Vagina (tissue), 2 donors: ENCODE measurements at regions not wholly inside any gene's neighbourhood (a gene's known extent, or its start where the extent isn't known, plus 50 kb on each side); places are given as distances from the start of the nearest gene placed in this dataset.

Experiments used
- DNase-seq, 2 donors: peaks; one replicate each; pipeline ENCODE4 v3.0.0-alpha.2; 2017; ENCODE audit errors: extremely low spot score in 2 of 2
- H3K27ac ChIP-seq: fragments of 200-600 bp; sonication (generic); one replicate; pipeline ENCODE4 v1.5.1; 2019
- H3K27me3 ChIP-seq: fragments of 200-600 bp; sonication (generic); one replicate; pipeline ENCODE4 v1.5.1; 2019
- H3K36me3 ChIP-seq, 2 donors: fragments of 200-600 bp; sonication (generic); one replicate each; pipeline ENCODE4 v1.5.1; 2017 to 2019
- H3K4me1 ChIP-seq: fragments of 200-600 bp; sonication (generic); one replicate; pipeline ENCODE4 v1.5.1; 2019
- H3K4me3 ChIP-seq, 2 donors: fragments of 200-600 bp; sonication (generic); 1 replicate in 1 of 2; 2 replicates in 1 of 2; pipeline ENCODE4 v1.5.1; 2016 to 2019
- H3K9me3 ChIP-seq: fragments of 200-600 bp; sonication (generic); one replicate; pipeline ENCODE4 v1.5.1; 2019
- CTCF ChIP-seq, 3 experiments: fragments of 450-650 bp in 2 of 3; fragments of 200-600 bp in 1 of 3; sonication (generic) in 1 of 3; IDR thresholded peaks; one replicate each; pipeline ENCODE4 v1.5.1; 2017 to 2019; ENCODE audit warnings: antibody characterized with exemption in 3 of 3, mild to moderate bottlenecking in 2 of 3, moderate library complexity in 2 of 3
- POLR2A ChIP-seq, 2 donors: fragments of 450-650 bp; IDR thresholded peaks; one replicate each; pipeline ENCODE4 v1.6.1; 2017; ENCODE audit warnings: antibody characterized with exemption in 2 of 2, mild to moderate bottlenecking in 2 of 2, moderate library complexity in 2 of 2
- POLR2AphosphoS5 ChIP-seq, 2 donors: sonication (generic); formaldehyde crosslinking; IDR thresholded peaks; one replicate each; pipeline ENCODE4 v1.9.0; 2017; ENCODE audit warnings: antibody characterized with exemption in 2 of 2, mild to moderate bottlenecking in 2 of 2, low read depth in 1 of 2; ENCODE audit not compliant: insufficient read depth in 1 of 2
- intact Hi-C: fragments of 100-400 bp; cut with DNase I; formaldehyde crosslinking; loops from one replicate; pipeline ENCODE4 v1.15.1; 2023

DNA sequence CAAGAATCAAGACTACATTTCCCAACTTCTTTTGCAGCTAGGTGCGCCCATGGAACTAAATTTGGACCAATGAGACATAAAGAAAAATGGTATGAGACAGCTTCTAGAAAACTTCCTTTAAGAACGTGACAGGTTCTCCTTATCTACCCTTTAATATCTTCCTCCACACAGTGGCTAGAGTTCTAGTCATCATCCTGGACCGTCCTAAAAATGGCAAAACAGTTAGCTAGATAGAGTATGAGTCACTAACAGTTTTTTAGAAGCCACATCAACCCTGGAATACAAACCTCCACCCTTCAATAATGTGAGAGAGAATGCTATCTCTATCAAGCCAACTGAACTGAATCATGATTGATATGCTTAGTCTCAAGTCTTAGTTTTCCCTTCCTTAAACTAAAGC, 267.9 kb upstream of the SLC7A11 start:
- Histone ChIP-seq H3K27ac (no peak overlapping the region), H3K4me3 (no peak overlapping the region), H3K36me3 (no peaks in the 10 kb centered on the region), H3K9me3 (no peaks in the 10 kb centered on the region), H3K4me1 (no peaks in the 10 kb centered on the region), H3K27me3 (no peaks in the 10 kb centered on the region)
- intact Hi-C loops: no loop called here
- TF ChIP-seq POLR2A (IDR thresholded peaks at IDR 0.05) (no peak), POLR2AphosphoS5 (IDR thresholded peaks at IDR 0.05; ENCODE audit: insufficient read depth in 1 of 2, low read depth in 1 of 2) (no peak), CTCF (IDR thresholded peaks at IDR 0.05) (no peak)
- DNase-seq: no peak

GRCh38 chr4:138509346-138509745, 267.2 kb upstream of the SLC7A11 start:
- Histone ChIP-seq H3K4me3 (no peak overlapping the region), H3K27me3 (no peaks in the 10 kb centered on the region), H3K27ac (no peak overlapping the region), H3K9me3 (no peaks in the 10 kb centered on the region), H3K4me1 (no peaks in the 10 kb centered on the region), H3K36me3 (no peaks in the 10 kb centered on the region)
- intact Hi-C loops: no loop called here
- no peak for DNase-seq
- TF ChIP-seq POLR2A (IDR thresholded peaks at IDR 0.05): no peak
- TF ChIP-seq POLR2AphosphoS5 (IDR thresholded peaks at IDR 0.05; ENCODE audit: insufficient read depth in 1 of 2, low read depth in 1 of 2): no peak
- no peak for TF ChIP-seq CTCF (IDR thresholded peaks at IDR 0.05)

DNA sequence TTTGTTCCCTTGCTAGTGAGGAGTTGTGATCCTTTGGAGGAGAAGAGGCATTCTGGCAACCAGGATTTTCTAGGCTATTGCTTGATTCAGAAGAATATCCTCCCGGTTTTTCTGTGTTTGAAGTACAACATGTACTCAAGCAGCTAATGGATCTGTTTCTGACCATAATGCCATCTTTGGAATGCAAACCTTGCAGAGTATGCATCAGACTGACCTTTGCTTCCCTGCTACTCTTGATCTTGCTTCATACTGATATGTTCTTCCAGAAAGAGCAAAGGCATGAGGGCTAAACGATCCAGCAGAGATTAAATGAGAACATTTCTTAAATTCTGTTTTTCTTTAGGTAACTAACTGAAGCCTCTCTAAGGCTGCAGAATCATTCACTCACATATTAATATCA, 265.4 kb upstream of the SLC7A11 start:
- TF ChIP-seq POLR2AphosphoS5 (IDR thresholded peaks at IDR 0.05; ENCODE audit: insufficient read depth in 1 of 2, low read depth in 1 of 2) (no peak), POLR2A (IDR thresholded peaks at IDR 0.05) (no peak), CTCF (IDR thresholded peaks at IDR 0.05) (no peak)

GRCh38 chr4:138501614-138502013, 259.5 kb upstream of the SLC7A11 start:
- H3K4me1 ChIP-seq: no peaks in the 10 kb centered on the region
- no peak for DNase-seq
- intact Hi-C loops: no loop called here
- H3K4me3 ChIP-seq: no peak overlapping the region
- H3K9me3 ChIP-seq: no peaks in the 10 kb centered on the region
- H3K36me3 ChIP-seq: no peaks in the 10 kb centered on the region
- no peak overlapping the region for H3K27ac ChIP-seq
- H3K27me3 ChIP-seq: no peaks in the 10 kb centered on the region
- TF ChIP-seq POLR2AphosphoS5 (IDR thresholded peaks at IDR 0.05; ENCODE audit: insufficient read depth in 1 of 2, low read depth in 1 of 2): no peak
- TF ChIP-seq CTCF (IDR thresholded peaks at IDR 0.05): no peak
- no peak for TF ChIP-seq POLR2A (IDR thresholded peaks at IDR 0.05)

More for the DNA sequence above, 265.4 kb upstream of the SLC7A11 start:
- intact Hi-C loops: no loop called here
- H3K4me1 ChIP-seq: no peaks in the 10 kb centered on the region
- no peak for DNase-seq
- H3K36me3 ChIP-seq: no peaks in the 10 kb centered on the region
- H3K27me3 ChIP-seq: no peaks in the 10 kb centered on the region
- no peak overlapping the region for H3K27ac ChIP-seq
- H3K9me3 ChIP-seq: no peaks in the 10 kb centered on the region
- no peak overlapping the region for H3K4me3 ChIP-seq

DNA sequence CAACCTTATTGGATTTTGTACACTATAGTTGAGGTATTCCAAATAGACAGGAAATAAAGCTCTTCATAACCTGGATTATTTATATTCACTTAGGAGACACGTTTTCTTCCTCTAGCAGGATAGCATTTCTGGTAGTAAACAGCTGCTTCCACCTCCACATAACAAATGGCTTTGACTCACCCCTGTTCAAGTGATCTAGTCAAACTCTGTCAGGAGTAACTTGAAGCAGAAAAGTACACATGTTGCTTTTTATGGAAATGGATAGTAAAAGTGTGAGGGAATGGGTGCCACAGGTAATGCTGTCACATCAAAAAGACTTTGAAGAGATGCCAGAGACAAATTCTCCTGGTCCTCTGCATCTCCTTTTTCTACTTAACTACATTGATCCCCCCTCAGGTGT, 258.7 kb upstream of the SLC7A11 start:
- no peak for DNase-seq
- H3K27ac ChIP-seq: no peak overlapping the region
- H3K4me1 ChIP-seq: no peaks in the 10 kb centered on the region
- H3K4me3 ChIP-seq: no peak overlapping the region
- intact Hi-C loops: no loop called here
- no peaks in the 10 kb centered on the region for H3K27me3 ChIP-seq
- no peaks in the 10 kb centered on the region for H3K9me3 ChIP-seq
- no peaks in the 10 kb centered on the region for H3K36me3 ChIP-seq
- no peak for TF ChIP-seq POLR2A (IDR thresholded peaks at IDR 0.05)
- no peak for TF ChIP-seq CTCF (IDR thresholded peaks at IDR 0.05)
- no peak for TF ChIP-seq POLR2AphosphoS5 (IDR thresholded peaks at IDR 0.05; ENCODE audit: insufficient read depth in 1 of 2, low read depth in 1 of 2)
